Glutamatergic neuron (in vitro differentiated cells): ENCODE measurements at regions not wholly inside any gene's neighbourhood (a gene's known extent, or its start where the extent isn't known, plus 50 kb on each side); places are given as distances from the start of the nearest gene placed in this dataset.

Experiments
- DNase-seq: peaks from one replicate; pipeline ENCODE4 v3.0.0; 2022
- H3K27ac Mint-ChIP-seq: one replicate; pipeline ENCODE4 v1.8.0; 2020; ENCODE audit warnings: mild to moderate bottlenecking, mixed read lengths, inconsistent platforms; ENCODE audit not compliant: unreplicated experiment
- H3K27me3 Mint-ChIP-seq: one replicate; pipeline ENCODE4 v1.8.0; 2020; ENCODE audit warnings: mild to moderate bottlenecking, moderate library complexity, mixed read lengths, inconsistent platforms; ENCODE audit not compliant: unreplicated experiment
- H3K36me3 Mint-ChIP-seq: one replicate; pipeline ENCODE4 v1.8.0; 2020; ENCODE audit warnings: mild to moderate bottlenecking, mixed read lengths, inconsistent platforms; ENCODE audit not compliant: unreplicated experiment
- H3K4me1 Mint-ChIP-seq: one replicate; pipeline ENCODE4 v1.8.0; 2020; ENCODE audit warnings: mild to moderate bottlenecking, low read depth, mixed read lengths, inconsistent platforms; ENCODE audit not compliant: unreplicated experiment
- H3K4me3 Mint-ChIP-seq: one replicate; pipeline ENCODE4 v1.8.0; 2020; ENCODE audit warnings: mild to moderate bottlenecking, mixed read lengths, inconsistent platforms; ENCODE audit not compliant: unreplicated experiment
- H3K9me3 Mint-ChIP-seq: one replicate; pipeline ENCODE4 v1.8.0; 2020; ENCODE audit warnings: mild to moderate bottlenecking, moderate library complexity, mixed read lengths, inconsistent platforms; ENCODE audit not compliant: unreplicated experiment
- TF ChIP-seq, protein P1 (sequence below): fragments of 200-600 bp; sonication (generic); IDR thresholded peaks from one replicate; pipeline ENCODE4 v1.5.0; 2021; ENCODE audit not compliant: partially characterized antibody, unreplicated experiment

DNA sequence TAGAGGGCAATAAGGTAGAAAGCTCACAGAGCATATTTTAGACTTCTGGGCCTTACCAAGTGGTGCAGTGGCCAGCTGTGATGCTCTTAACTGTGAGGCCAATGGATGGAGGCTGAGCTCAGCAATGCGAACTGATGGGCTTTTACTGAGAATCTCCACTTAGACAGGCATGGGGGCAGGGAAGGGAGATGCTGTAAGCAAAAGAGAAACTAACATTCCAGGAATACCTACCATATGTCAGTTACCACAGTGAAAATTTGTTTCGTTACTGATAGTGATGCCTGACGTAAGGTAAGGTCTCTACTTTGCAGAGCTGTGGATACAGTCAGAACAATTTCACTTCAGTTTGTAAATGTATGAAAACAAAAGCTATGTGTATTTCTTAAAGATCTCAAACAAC is 250.6 kb upstream of the ZFHX3 start:
- Mint-ChIP-seq H3K9me3 (peaks cover 3% of the 10 kb centered on the region), H3K27ac (no peak overlapping the region), H3K36me3 (no peaks in the 10 kb centered on the region), H3K4me3 (no peak overlapping the region), H3K27me3 (peaks cover 4% of the 10 kb centered on the region), H3K4me1 (peaks cover 16% of the 10 kb centered on the region)
- TF ChIP-seq, protein P1, sequence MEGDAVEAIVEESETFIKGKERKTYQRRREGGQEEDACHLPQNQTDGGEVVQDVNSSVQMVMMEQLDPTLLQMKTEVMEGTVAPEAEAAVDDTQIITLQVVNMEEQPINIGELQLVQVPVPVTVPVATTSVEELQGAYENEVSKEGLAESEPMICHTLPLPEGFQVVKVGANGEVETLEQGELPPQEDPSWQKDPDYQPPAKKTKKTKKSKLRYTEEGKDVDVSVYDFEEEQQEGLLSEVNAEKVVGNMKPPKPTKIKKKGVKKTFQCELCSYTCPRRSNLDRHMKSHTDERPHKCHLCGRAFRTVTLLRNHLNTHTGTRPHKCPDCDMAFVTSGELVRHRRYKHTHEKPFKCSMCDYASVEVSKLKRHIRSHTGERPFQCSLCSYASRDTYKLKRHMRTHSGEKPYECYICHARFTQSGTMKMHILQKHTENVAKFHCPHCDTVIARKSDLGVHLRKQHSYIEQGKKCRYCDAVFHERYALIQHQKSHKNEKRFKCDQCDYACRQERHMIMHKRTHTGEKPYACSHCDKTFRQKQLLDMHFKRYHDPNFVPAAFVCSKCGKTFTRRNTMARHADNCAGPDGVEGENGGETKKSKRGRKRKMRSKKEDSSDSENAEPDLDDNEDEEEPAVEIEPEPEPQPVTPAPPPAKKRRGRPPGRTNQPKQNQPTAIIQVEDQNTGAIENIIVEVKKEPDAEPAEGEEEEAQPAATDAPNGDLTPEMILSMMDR, result no peak
- DNase-seq, result no peak

DNA sequence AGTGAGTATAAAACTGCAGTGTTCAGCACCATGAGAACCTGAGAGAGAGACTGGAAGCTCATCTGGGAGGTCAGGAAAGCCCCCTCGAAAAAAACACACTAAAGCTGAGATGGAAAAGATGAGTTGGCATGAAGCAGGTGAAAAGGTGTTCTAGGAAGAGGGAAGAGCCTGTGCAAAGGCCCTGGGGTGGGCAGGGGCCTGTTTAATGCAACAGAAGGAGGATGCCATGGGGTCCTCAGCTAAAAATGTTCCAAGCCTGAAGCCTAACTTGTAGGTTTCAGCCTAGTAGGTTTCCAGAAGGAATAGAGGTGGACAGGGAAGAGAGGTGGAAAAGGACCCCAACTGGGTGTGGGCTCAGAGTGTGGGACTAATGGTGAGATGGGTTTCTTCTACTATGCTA is 242.3 kb upstream of the ZFHX3 start:
- Mint-ChIP-seq H3K27me3 (peaks cover 3% of the 10 kb centered on the region), H3K4me1 (peaks cover 3% of the 10 kb centered on the region), H3K4me3 (no peak overlapping the region), H3K27ac (no peak overlapping the region), H3K36me3 (peaks cover 5% of the 10 kb centered on the region), H3K9me3 (no peaks in the 10 kb centered on the region)
- no peak for DNase-seq
- TF ChIP-seq, protein P1, result no peak

DNA sequence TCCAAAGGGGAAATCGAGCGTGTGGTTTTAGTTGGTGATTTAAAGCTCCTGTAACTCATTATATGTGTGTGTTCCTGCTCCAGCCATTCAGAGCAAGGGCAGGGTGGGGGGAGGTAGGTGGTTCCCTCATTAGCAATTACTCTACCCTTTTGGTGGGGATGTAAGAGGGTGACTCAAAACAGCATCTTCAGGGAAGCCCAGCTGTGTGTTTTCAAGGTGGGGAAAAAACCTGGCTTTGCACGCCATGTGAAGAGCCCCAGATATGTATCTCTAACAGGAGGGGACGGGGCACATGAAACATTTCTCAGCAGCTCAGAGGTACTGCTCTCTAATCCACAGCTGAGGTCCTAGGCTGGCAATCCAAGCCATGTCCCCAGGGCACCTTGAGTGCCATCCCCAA is 241.3 kb upstream of the ZFHX3 start:
- no peak overlapping the region for H3K27ac Mint-ChIP-seq
- peaks cover 5% of the 10 kb centered on the region for H3K36me3 Mint-ChIP-seq

DNA sequence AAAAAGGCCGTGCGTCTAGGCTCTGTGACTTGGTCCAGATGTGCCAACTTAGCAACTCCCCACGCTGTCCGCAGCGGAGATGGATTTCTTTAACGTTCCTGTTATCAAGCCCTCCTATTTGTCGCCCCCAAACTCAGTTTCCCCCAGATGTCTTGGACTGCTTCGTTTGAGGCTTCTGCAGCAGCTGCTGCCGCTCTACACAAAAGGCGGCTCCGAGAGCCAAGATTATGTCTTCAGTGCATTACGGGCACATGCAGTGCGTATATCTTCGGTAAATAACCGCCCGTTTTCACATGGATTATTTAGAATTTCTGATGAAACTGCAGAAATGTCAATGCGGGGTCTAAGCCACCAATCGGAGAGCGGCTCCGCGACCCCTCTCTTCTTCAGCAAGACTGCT is 240.6 kb upstream of the ZFHX3 start:
- no peak overlapping the region for H3K4me3 Mint-ChIP-seq
- no peaks in the 10 kb centered on the region for H3K9me3 Mint-ChIP-seq
- peaks cover 5% of the 10 kb centered on the region for H3K36me3 Mint-ChIP-seq
- TF ChIP-seq, protein P1, result no peak
- H3K4me1 Mint-ChIP-seq, result peaks cover 4% of the 10 kb centered on the region
- peaks cover 3% of the 10 kb centered on the region for H3K27me3 Mint-ChIP-seq
- H3K27ac Mint-ChIP-seq, result no peak overlapping the region
- no peak for DNase-seq

More for the DNA sequence above, 241.3 kb upstream of the ZFHX3 start:
- no peak for DNase-seq
- H3K27me3 Mint-ChIP-seq, result peaks cover 3% of the 10 kb centered on the region
- TF ChIP-seq, protein P1, result no peak
- no peak overlapping the region for H3K4me3 Mint-ChIP-seq
- peaks cover 4% of the 10 kb centered on the region for H3K4me1 Mint-ChIP-seq
- no peaks in the 10 kb centered on the region for H3K9me3 Mint-ChIP-seq

DNA sequence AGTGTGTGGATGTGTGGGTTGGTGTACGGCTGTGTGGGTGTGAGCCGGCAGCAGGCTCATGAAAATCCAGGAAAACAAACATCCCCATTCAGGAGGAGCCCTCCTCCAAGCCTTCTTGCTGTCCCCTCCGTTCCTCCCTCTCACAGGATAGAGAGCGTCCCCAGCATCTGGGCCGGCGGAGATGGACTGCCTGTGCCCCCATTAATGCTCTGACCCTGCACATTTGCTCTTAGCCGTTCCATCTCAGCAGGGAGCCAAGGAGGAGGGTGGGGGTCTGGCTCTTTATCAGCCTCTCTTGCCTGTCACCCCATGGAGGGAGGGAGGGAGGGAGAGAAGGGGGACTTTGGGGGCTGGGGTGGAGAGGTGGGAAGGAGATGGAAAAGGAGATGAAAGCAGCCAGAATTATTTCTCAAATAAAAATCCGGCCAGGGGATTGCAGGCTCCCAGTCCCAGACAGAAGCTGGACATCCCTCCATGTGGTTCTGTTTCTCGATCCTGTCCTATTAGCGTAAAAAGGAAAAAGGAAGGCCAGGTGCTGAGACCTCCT is 240.0 kb upstream of the ZFHX3 start:
- Mint-ChIP-seq H3K9me3 (no peaks in the 10 kb centered on the region), H3K36me3 (peaks cover 5% of the 10 kb centered on the region), H3K4me1 (peaks cover 4% of the 10 kb centered on the region), H3K27ac (no peak overlapping the region), H3K27me3 (peaks cover 3% of the 10 kb centered on the region), H3K4me3 (no peak overlapping the region)
- no peak for DNase-seq
- TF ChIP-seq, protein P1, result no peak
